HepG2 (cell line): ENCODE measurements at regions not wholly inside any gene's neighbourhood (a gene's known extent, or its start where the extent isn't known, plus 50 kb on each side); places are given as distances from the start of the nearest gene placed in this dataset.

Experiments
- ATAC-seq: fragments of 200-7000 bp; cut with Tn5 transposase; 3 replicates; pipeline ENCODE4 v1.9.1; 2020; ENCODE audit warnings: mild to moderate bottlenecking, moderate library complexity
- BruUV-seq: library from RNA; stranded (reverse); fragments of 400-500 nt; replicated peaks from 2 replicates; lab custom pipeline; 2021; lab: Mats Ljungman, UMichigan
- CTCF ChIA-PET: fragments of 300-600 bp; formaldehyde crosslinking; extraction: SDS; loops from one replicate; lab custom pipeline; 2021; ENCODE audit warnings: low total read pairs, inconsistent platforms, low intra/inter-chr PET ratio; lab: Yijun Ruan, JAX
- POLR2A ChIA-PET: fragments of 350-600 bp; sonication (Branson Sonifier 250); formaldehyde crosslinking; loops from one replicate; lab custom pipeline; 2020; ENCODE audit warnings: antibody characterized with exemption, inconsistent platforms; lab: Yijun Ruan, JAX
- DNase-seq: peaks from one replicate; pipeline ENCODE4 v3.0.0-alpha.2; 2015; ENCODE audit warnings: low spot score
- FAIRE-seq: peaks from 3 replicates; lab custom pipeline; 2011; peaks lifted over from hg19 to GRCh38; lab: Jason Lieb, UNC
- H2AFZ ChIP-seq: one replicate; pipeline ENCODE4 v1.6.1; 2011; ENCODE audit warnings: low read length, inconsistent platforms
- H3K27ac ChIP-seq: fragments of 300-600 bp; 3 replicates; pipeline ENCODE4 v1.8.0; 2011; ENCODE audit warnings: mixed run types, mild to moderate bottlenecking, mixed read lengths, low read length, inconsistent platforms; ENCODE audit not compliant: insufficient read depth; ENCODE audit errors: extremely low read length
- H3K27me3 ChIP-seq, 2 experiments: fragments of 200-600 bp in 1 of 2; 2 replicates in 1 of 2; 3 replicates in 1 of 2; pipeline versions ENCODE4 v1.6.0 to v1.8.0; 2011; ENCODE audit warnings: low read length in 2 of 2, mild to moderate bottlenecking in 2 of 2, moderate library complexity in 2 of 2, inconsistent platforms in 1 of 2; ENCODE audit not compliant: insufficient read depth in 2 of 2, control insufficient read depth in 1 of 2
- H3K36me3 ChIP-seq, 2 experiments: fragments of 200-600 bp in 1 of 2; replicated peaks in 1 of 2; 2 replicates in 1 of 2; 3 replicates in 1 of 2; pipeline versions ENCODE4 v1.5.1 to v1.8.0; 2011; ENCODE audit warnings: low read length in 2 of 2, inconsistent platforms in 1 of 2; ENCODE audit not compliant: insufficient read depth in 2 of 2, control insufficient read depth in 1 of 2
- H3K4me1 ChIP-seq: 2 replicates; pipeline ENCODE4 v1.5.1; 2012; ENCODE audit warnings: low read length, inconsistent platforms; ENCODE audit not compliant: insufficient read depth
- H3K4me2 ChIP-seq: 2 replicates; pipeline ENCODE4 v1.6.0; 2011; ENCODE audit warnings: low read depth, low read length, inconsistent platforms
- H3K4me3 ChIP-seq, 3 experiments: fragments of 200-600 bp in 1 of 3; sonication (generic), shearing (Covaris generic) in 1 of 3; replicated peaks in 1 of 3; 2 replicates each; pipeline ENCODE4 v1.5.1; 2011 to 2016; ENCODE audit warnings: low read length in 3 of 3, inconsistent platforms in 2 of 3, low read depth in 2 of 3, mild to moderate bottlenecking in 2 of 3, control low read depth in 1 of 3, mixed read lengths in 1 of 3; ENCODE audit not compliant: insufficient read depth in 1 of 3
- H3K79me2 ChIP-seq: one replicate; pipeline ENCODE4 v1.6.1; 2011; ENCODE audit warnings: low read length, inconsistent platforms; ENCODE audit not compliant: insufficient read depth
- H3K9ac ChIP-seq: 2 replicates; pipeline ENCODE4 v1.6.0; 2011; ENCODE audit warnings: mild to moderate bottlenecking, low read depth, low read length, inconsistent platforms; ENCODE audit not compliant: insufficient read depth
- H3K9me3 ChIP-seq: 2 replicates; pipeline ENCODE4 v1.5.1; 2012; ENCODE audit warnings: mild to moderate bottlenecking, low read length
- H4K20me1 ChIP-seq: 2 replicates; pipeline ENCODE4 v1.6.0; 2011; ENCODE audit warnings: inconsistent platforms, mild to moderate bottlenecking, low read length, moderate library complexity; ENCODE audit not compliant: insufficient read depth
- DPF2 ChIP-seq: sonication (generic); formaldehyde crosslinking; IDR thresholded peaks from 2 replicates; pipeline ENCODE4 v1.4.0; 2020; ENCODE audit warnings: mild to moderate bottlenecking, low read depth, missing genetic modification reagents, borderline replicate concordance
- SNAI1 ChIP-seq: sonication (generic); formaldehyde crosslinking; IDR thresholded peaks from 2 replicates; pipeline ENCODE4 v1.5.0; 2020; ENCODE audit warnings: mild to moderate bottlenecking, missing genetic modification reagents, borderline replicate concordance
- YEATS2 ChIP-seq: sonication (generic); formaldehyde crosslinking; IDR thresholded peaks from 2 replicates; pipeline ENCODE4 v1.4.0; 2020; ENCODE audit warnings: missing genetic modification reagents, borderline replicate concordance
- ZFAT ChIP-seq: sonication (generic); formaldehyde crosslinking; conservative IDR thresholded peaks from 2 replicates; pipeline ENCODE4 v1.8.1; 2023; ENCODE audit warnings: missing genetic modification reagents, inconsistent platforms
- ZNF552 ChIP-seq: sonication (generic); formaldehyde crosslinking; IDR thresholded peaks from 2 replicates; pipeline ENCODE4 v1.9.0; 2022; ENCODE audit warnings: missing genetic modification reagents, mild to moderate bottlenecking, borderline replicate concordance
- ZNF883 ChIP-seq: sonication (generic); formaldehyde crosslinking; IDR thresholded peaks from 2 replicates; pipeline ENCODE4 v1.5.1; 2020; ENCODE audit warnings: mild to moderate bottlenecking, missing genetic modification reagents; ENCODE audit errors: not compliant biosample characterization
- whole genome bisulfite sequencing: methylation state at CpG from one replicate; pipeline ENCODE4 v1.1.6; 2017; ENCODE audit warnings: low lambda C conversion rate; 5-methylcytosine and 5-hydroxymethylcytosine counted together
- in situ Hi-C: cut with HindIII; loops from 2 replicates; pipeline ENCODE4 v1.10.0; 2017; ENCODE audit warnings: low pct_unique_long_range_greater_than_20kb; ENCODE audit not compliant: extremely low pct_ligation_motif_present
- intact Hi-C: fragments of 100-400 bp; cut with micrococcal nuclease; formaldehyde crosslinking; loops from one replicate; pipeline ENCODE4 v1.10.0; 2022; ENCODE audit not compliant: unreplicated experiment
- TF ChIP-seq, protein P1 (sequence below): sonication (generic); formaldehyde crosslinking; IDR thresholded peaks from 2 replicates; pipeline ENCODE4 v1.8.0; 2022; ENCODE audit warnings: mild to moderate bottlenecking, missing genetic modification reagents; ENCODE audit not compliant: insufficient replicate concordance
- TF ChIP-seq, protein P2 (sequence below): sonication (generic); formaldehyde crosslinking; conservative IDR thresholded peaks from 2 replicates; pipeline ENCODE4 v1.4.0; 2020; ENCODE audit warnings: missing genetic modification reagents
- TF ChIP-seq, protein P3 (sequence below): IDR thresholded peaks from 2 replicates; pipeline ENCODE4 v1.6.1; 2016; ENCODE audit warnings: missing compliant biosample characterization, missing genetic modification reagents, borderline replicate concordance
- TF ChIP-seq, protein P4 (sequence below), 2 experiments: sonication (generic) in 1 of 2; formaldehyde crosslinking in 1 of 2; IDR thresholded peaks; 2 replicates each; pipeline versions ENCODE4 v1.4.0 to v1.6.1; 2016 to 2020; ENCODE audit warnings: borderline replicate concordance in 1 of 2, low read depth in 1 of 2, mild to moderate bottlenecking in 1 of 2, missing genetic modification reagents in 1 of 2

DNA sequence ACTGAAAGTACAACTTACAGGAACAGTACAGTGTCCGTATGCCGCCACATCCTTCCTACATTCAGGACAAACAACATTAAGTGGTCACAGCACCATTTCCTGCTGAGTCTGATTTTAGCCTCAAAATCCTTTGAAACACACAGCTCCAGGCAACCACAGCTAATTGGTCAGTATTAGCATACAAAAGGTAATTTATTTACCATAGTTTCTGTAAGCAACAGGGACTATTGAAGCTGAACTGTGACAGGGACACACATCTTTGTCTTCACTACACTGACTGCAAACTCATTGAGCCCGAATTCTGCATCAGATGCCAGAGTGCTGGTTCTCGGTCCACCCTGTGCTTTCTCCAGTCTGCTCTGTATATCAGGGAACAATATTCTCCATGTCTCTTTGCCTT is 151.8 kb downstream of the ST6GAL2 start:
- no peak overlapping the region for H3K9ac ChIP-seq
- no peak overlapping the region for H2AFZ ChIP-seq
- 32% methylated on average over 4 of the region's 4 CpGs for WGBS
- no peak overlapping the region for H3K4me3 ChIP-seq
- no peak overlapping the region for H3K27ac ChIP-seq
- TF ChIP-seq, protein P1, sequence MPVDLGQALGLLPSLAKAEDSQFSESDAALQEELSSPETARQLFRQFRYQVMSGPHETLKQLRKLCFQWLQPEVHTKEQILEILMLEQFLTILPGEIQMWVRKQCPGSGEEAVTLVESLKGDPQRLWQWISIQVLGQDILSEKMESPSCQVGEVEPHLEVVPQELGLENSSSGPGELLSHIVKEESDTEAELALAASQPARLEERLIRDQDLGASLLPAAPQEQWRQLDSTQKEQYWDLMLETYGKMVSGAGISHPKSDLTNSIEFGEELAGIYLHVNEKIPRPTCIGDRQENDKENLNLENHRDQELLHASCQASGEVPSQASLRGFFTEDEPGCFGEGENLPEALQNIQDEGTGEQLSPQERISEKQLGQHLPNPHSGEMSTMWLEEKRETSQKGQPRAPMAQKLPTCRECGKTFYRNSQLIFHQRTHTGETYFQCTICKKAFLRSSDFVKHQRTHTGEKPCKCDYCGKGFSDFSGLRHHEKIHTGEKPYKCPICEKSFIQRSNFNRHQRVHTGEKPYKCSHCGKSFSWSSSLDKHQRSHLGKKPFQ (CRISPR knock-in tag), result no peak
- TF ChIP-seq ZFAT (CRISPR knock-in tag) (no peak), ZNF552 (no peak), SNAI1 (CRISPR knock-in tag) (no peak), DPF2 (no peak), YEATS2 (CRISPR knock-in tag) (no peak), ZNF883 (CRISPR knock-in tag) (no peak)
- TF ChIP-seq, protein P2, sequence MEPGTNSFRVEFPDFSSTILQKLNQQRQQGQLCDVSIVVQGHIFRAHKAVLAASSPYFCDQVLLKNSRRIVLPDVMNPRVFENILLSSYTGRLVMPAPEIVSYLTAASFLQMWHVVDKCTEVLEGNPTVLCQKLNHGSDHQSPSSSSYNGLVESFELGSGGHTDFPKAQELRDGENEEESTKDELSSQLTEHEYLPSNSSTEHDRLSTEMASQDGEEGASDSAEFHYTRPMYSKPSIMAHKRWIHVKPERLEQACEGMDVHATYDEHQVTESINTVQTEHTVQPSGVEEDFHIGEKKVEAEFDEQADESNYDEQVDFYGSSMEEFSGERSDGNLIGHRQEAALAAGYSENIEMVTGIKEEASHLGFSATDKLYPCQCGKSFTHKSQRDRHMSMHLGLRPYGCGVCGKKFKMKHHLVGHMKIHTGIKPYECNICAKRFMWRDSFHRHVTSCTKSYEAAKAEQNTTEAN (CRISPR knock-in tag), result no peak
- TF ChIP-seq, protein P3, sequence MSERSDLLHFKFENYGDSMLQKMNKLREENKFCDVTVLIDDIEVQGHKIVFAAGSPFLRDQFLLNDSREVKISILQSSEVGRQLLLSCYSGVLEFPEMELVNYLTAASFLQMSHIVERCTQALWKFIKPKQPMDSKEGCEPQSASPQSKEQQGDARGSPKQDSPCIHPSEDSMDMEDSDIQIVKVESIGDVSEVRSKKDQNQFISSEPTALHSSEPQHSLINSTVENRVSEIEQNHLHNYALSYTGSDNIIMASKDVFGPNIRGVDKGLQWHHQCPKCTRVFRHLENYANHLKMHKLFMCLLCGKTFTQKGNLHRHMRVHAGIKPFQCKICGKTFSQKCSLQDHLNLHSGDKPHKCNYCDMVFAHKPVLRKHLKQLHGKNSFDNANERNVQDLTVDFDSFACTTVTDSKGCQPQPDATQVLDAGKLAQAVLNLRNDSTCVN (CRISPR knock-in tag), result no peak
- TF ChIP-seq, protein P4, sequence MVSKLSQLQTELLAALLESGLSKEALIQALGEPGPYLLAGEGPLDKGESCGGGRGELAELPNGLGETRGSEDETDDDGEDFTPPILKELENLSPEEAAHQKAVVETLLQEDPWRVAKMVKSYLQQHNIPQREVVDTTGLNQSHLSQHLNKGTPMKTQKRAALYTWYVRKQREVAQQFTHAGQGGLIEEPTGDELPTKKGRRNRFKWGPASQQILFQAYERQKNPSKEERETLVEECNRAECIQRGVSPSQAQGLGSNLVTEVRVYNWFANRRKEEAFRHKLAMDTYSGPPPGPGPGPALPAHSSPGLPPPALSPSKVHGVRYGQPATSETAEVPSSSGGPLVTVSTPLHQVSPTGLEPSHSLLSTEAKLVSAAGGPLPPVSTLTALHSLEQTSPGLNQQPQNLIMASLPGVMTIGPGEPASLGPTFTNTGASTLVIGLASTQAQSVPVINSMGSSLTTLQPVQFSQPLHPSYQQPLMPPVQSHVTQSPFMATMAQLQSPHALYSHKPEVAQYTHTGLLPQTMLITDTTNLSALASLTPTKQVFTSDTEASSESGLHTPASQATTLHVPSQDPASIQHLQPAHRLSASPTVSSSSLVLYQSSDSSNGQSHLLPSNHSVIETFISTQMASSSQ (IDR thresholded peaks at IDR 0.05; ENCODE audit: low read depth), result no peak
- TF ChIP-seq, protein P4 (CRISPR knock-in tag; IDR thresholded peaks at IDR 0.05; ENCODE audit: borderline replicate concordance), result no peak
- CTCF ChIA-PET, result no interaction called here
- H3K36me3 ChIP-seq, result no peaks in the 10 kb centered on the region
- intact Hi-C loops, result no loop called here
- no TSS peak for BruUV-seq
- no peak for ATAC-seq
- H3K27me3 ChIP-seq, result peaks cover 0 to 8% of the 10 kb centered on the region in 2 experiments; a peak in 1 of 5 replicates
- no peak for DNase-seq
- no peak for FAIRE-seq
- POLR2A ChIA-PET, result no interaction called here
- H3K9me3 ChIP-seq, result no peaks in the 10 kb centered on the region
- H3K4me2 ChIP-seq, result no peak overlapping the region
- H3K4me1 ChIP-seq, result no peaks in the 10 kb centered on the region
- in situ Hi-C loops, result no loop called here
- H4K20me1 ChIP-seq, result no peaks in the 10 kb centered on the region
- no peaks in the 10 kb centered on the region for H3K79me2 ChIP-seq
